ENCODE measurements at regions not wholly inside any gene's neighbourhood (a gene's known extent, or its start where the extent isn't known, plus 50 kb on each side); places are given as distances from the start of the nearest gene placed in this dataset.
"Not testable (repeated sequence)": the region's sequence is repeated elsewhere in the genome, so short reads cannot be mapped to it uniquely, and the experiment has no call there.

DNA sequence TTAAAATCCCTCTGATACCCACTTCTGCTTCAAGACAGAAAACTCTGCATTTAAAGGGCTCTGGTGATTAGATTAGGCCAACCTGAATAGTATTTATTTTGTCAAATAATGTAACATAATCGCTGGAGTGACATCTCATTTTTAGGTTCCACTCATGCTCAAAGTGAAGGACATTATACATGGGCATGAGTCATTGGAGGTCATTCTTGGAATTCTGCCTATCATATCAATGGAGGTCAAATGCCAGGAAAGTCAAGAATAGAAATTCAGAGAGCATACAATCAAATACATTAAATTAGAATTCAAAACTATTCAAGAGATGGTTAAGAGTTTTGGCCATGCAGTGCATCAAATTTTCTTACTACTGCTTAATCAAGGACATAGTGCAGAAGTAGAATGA lies 50.8 kb upstream of the PRSS1 start:
- no peak for DNase-seq (ENCODE audit: low read depth, low spot score)

DNA sequence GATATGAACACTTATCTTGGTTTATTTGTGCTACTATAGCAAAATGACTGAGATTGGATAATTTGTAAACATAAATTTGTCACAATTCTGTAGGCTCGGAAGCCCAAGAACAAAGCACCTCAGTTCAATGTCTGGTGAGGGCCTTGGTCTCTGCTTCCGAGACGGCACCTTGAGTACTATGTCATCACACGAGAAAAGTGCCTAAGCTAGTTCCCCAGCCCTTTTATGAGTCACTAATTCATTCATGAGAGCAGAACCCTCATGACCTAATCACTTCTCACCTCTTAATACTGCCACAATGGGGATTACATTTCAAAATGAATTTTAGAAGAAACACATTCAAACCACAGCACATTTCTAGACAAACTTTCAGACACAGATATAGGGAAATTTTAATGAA lies 52.0 kb upstream of the PRSS1 start:
- no peak for DNase-seq (ENCODE audit: low read depth, low spot score)

DNA sequence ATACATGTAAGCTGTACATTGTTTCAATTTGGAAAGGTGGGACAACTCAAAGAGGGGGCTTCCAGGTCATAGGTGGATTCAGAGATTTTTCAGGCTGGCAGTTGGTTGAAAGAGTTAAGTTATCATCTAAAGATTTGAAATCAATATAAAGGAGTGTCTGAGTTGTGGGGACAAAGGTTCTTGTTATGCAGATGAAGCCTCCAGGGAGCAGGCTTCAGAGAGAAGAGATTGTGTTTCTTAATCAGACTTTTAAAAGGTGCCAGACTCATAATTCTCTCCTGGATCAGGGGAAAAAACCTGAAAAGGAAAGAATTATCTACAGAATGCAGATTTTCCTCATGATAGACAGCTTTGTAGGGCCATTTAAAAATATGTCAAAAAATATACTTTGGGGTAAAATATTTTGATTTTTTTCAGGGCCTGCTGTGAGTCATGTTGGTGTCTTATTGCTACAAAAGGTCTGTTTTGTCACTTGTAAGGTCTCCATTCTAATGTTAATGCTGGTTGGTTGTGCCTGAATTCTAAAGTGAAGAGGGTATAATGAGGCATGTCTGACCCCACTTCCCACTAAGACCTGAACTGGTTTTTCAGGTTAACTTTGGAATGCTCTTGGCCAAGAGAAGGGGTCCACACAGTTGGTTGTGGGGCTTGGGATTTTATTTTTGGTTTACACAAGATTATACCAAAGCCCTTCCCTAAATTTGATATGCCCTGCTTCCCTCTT lies 52.7 kb upstream of the PRSS1 start:
- DNase-seq (ENCODE audit: low read depth, low spot score), result no peak

DNA sequence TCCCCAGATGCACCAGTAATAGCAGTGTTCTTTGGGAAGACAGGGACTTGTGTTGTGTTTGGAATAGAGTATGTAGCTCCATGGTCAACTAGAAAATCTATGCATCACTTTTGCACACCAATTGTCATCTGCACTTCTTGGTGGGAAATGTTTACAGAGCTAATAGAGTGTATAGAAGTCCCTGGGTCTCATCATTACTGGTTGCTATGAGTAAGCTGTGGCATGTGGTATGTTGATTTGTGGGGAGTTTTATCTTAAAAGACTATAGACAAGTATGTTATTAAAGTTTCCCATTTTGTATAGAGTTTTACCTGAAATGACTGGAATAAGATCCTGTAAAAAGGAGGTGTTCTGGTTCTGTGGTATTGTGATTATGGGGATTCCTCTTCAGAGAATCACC lies 55.4 kb upstream of the PRSS1 start:
- DNase-seq (ENCODE audit: low read depth, low spot score), result no peak

DNA sequence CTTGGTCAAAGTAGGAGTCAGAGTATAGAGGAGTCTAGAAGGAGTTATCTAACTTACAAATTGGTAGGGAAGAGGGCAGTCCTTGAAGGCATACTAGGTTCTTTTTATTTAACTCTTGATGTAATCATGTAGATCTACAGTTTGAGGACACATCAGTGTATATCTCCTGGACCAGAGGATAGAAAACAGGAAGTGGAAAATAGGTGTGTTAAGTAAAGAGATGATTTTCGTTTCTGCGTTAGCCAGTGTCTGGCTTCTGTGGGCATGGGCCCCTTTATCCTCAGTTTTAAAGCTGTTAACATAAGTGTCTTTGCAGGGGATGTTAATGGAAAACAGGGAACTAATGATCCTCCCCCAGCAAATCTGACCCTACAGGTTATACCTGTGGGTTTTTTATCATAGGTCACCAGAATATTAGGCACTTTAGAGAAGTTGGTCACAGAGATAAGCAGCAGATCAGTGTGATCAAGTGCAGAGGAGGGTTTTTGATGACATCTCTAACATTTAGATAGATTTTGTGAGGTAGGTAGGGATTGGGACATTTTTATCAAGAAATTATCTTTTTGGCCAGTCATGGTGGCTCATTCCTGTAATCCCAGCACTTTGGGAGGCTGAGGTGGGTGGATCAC lies 58.6 kb upstream of the PRSS1 start:
- no peak for DNase-seq (ENCODE audit: low read depth, low spot score)

DNA sequence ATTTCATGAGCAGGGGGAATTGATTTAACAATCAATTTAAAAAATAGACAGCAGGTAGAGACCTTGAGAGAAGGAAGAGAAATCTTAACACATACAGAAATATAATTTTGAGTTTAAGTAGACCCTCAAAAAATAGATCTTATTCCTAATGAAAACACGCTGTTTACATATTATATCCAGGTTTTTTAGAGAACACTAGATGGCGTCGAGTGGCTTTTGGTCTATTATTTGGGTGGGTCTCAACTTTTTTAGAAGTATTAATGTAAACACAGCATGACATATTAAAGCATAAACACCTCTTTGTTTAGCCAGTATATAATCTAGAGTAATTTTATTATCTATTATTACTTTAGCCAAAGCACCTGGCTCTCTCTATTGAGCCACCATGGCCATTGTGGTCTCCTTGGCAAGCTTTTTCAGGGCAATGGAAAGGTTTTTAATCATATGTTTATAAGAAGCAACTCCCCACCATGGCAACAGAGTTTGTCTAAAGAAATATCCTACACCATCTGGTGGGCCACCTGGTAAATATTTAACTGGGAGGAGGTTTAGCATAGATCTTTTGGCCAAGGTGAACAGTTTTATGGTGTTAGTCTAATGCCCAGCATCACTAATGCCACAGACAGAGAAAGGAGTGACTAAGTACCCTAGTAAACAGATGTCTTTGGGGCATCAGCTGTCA lies 59.7 kb upstream of the PRSS1 start:
- no peak for DNase-seq (ENCODE audit: low read depth, low spot score)

DNA sequence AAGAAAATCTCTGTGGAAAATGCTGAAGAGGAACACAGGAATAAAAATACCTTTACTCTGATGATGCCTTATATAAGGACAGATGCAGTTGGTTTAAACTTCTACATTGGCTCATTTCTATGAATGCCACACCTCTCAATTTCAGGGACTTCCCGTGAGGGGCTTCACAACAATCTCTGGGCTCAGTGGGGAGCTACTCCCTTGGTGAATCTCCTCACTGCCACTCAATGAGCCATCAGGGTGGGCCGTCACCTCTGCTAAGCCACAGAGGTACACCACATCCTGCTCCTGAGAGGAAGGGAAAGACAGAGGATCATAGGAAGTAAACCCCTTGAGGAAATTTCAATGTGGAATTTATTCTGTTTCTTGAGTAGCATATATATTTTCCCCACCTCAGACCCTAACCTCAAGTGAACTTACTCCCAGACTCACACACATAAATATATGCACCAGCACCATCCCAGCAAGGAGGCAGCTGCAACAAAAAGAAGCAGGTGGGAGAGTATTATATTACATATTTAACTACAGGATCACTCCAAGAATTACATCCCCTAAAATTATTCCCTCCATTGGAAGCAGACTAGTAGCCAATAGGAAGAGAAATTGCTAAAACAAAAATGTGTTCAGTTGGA lies 63.3 kb upstream of the PRSS1 start:
- no peak for DNase-seq (ENCODE audit: low read depth, low spot score)

DNA sequence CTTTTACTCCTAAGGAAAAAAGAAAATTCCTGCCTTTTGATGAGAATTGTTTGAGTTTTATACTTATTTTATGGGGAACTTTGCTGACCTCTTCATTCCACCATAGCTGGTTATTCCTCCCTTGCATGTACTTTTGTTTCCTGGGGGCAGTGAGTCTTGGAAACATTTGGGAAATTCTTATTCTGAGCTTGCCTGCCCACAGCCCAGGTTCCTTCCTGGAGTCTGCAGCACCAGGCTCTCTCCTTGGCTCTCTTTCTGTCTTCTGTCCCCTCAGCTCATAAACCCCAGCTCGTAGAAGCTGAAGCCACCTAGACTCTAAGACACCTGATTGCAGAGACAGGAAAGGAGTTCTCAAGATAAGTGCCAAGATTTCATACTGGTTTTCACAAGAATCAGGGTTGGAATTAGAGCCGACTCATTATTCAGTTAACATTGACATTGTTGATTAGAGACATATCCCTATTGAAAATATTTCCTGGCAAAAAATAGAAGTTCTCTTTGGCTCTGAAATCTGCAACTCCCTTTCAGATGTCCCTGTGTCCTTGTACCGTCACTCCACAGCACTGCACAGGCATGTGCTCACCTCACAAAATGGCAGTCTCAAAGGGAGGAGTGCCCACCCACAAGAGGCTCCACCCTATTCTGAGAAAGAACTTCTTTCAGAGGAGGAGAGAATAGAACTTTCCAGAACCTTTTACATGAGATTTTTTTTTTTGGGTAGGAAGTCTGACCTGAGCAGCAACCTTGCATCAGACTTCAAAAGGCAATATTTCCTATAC lies 67.8 kb upstream of the PRSS1 start:
- DNase-seq (ENCODE audit: low read depth, low spot score), result no peak

DNA sequence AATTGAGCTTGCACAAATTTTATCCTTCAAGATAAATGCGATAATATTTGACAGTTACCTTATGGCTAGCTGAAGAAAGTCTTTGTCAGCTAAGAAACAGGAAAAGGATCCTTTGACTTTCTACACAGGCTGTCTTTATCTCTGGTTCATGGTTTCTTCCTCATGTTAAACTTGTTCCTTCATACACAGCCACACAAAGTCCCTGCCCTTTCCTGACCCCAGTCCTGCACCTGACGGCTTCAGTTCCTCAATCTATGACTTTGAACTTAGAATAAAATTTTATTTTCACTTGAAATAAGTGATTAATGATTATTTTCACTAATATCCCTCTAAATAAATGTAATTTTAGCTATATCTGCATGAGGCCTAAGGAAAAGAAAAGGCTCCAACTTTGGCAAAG lies 77.8 kb upstream of the PRSS1 start:
- DNase-seq (ENCODE audit: low read depth, low spot score), result no peak

DNA sequence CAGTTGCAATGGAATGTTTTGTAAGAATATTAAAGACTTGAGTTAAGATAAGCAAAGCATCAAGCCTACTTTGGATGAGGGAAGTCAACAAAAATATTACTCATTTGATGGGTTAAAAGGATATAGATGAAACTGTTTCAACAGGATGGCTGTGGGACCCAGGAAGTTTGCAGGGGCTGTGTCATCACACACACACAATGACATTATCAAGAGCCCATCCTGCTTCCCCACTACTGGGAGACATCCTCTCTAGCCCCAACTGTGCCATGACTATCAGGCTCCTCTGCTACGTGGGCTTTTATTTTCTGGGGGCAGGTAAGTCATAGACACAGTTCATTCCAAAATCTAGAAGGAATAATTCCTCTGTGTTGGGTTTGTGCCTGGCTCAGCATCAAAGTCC lies 78.8 kb upstream of the PRSS1 start:
- no peak for DNase-seq (ENCODE audit: low read depth, low spot score)

DNA sequence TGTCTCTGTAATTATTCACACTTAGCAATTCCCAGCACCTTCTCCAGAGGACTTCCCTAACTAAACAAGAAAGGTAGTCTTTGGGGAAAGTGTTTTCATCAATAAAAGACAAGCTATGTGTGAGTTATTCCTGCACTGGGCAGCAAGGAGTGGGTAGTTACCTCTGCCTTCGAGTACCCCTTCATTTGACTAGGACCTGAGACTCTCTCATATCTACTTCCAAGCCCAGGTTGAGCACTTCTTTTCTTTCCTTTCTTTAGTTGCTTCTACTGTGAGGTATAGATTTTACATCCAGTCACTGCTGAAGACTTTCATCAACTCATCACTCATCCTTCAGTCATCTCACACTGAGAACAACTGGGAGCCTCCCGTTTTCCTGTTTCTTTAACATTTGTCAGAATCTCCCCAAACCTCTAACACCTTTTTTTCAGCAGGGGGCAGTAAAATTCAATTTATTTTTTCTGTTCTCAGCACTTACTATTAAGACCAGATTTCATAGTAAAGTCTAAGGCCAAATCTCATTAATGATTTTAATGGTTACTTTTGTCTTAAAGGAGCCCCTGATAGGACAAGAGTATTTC lies 80.1 kb upstream of the PRSS1 start:
- DNase-seq (ENCODE audit: low read depth, low spot score), result no peak

DNA sequence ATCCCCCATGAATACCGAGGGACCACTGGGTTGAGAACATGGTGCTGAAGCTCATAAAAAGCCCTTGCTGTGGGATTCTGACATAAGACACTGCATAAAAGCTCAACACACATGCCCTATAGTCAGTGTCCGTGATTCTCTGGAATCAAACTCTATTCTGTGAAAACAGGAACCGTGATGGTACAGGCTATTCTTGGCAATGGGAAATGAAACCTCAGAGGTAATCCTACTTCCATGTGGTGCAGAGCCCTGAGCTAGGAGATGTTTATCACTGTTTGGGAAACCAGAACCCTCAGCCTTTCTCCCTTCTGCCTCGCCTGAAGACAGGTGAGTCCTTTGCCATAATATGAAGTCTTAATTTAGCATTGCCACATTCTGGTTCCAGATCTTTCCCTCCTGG lies 80.8 kb upstream of the PRSS1 start:
- DNase-seq (ENCODE audit: low read depth, low spot score), result no peak

DNA sequence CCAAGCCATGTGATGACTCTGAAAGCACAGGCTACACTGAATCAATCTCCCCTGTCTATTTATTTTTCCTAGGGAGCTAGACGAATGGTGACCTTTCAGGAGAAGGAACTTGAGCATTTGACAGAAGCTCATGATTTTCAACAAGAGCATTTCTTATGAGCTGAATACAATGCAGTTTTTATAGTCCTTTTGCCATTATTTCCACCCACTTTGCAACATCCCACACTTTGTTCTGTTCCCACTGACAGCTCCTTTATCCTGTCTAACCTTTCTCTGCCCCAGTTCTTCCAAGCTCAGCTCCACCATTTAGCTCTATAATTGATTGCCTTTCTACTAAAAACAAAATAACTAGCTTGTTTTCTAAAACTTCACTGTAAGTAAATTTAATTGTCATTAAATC lies 91.9 kb upstream of the PRSS1 start:
- DNase-seq (ENCODE audit: low read depth, low spot score), result no peak

DNA sequence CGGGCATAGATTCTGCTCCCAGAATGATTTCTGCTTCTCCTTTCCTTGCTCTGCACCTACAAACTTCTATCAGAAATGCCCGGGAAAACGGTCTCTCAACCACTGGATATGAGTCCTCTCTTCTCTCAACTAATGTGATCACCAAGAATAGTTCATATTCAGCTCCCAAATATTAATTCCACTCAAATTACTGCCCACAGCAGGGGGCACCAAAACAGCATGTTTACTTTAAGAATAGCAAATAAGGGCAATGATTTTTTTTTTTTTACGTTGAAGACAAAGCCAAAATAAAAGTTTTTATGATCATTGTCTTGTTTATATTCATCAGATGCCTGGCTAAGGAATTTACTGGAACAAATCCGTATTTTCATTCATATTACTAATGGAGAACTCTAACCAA lies 94.9 kb upstream of the PRSS1 start:
- DNase-seq (ENCODE audit: low read depth, low spot score), result no peak

DNA sequence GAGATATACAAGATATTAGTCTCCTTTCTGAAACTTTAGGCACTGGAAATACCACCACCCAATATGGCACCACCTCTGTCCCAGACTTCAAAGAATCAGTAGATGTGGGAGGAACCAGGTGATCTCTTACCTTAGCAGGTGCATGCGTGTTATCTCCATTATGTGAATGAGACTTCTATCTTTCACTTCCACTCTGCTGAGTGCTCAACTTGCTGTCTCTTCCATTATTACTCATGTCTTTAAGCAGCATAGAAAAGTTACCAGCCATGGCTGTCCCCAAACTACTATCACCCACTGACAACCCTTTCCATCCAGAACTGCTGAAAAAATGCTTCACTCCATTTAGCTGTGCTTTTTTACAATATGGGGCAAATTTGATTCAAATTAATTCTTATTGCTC lies 101.5 kb upstream of the PRSS1 start:
- no peak for DNase-seq (ENCODE audit: low read depth, low spot score)

DNA sequence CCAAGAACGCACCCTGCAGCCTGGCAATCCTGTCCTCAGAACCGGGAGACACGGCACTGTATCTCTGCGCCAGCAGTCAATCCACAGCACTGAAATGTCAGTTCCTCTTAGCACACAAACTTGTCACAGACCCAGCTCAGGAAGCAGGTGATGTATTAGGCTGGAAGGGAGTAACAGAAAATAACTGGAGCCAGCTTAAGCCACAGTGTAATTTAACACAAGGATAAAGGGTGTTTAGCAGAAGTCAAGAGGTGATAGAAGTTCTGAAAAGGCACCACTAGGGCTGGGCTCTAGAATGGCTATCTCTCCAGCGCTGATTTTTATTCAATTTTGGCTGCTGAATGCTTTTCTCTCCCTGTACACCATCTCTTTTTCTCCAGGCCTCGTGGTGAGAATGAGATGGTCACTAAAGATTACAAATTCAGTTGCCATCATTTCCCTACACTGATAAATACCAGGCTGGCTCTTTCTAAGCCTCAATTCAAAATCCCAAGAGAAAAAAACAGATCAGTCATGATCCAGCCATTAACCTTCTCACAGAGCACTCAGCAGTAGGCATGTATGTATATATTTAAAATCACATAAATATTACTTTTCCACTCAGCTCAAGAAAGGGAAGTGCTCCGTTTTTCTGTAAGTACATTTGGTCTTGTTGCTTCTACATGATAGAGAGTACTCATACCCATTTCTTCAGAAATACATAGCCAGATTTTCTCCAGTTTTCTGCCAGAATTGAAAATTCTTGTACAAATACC lies 102.7 kb upstream of the PRSS1 start:
- no peak for DNase-seq (ENCODE audit: low read depth, low spot score)

DNA sequence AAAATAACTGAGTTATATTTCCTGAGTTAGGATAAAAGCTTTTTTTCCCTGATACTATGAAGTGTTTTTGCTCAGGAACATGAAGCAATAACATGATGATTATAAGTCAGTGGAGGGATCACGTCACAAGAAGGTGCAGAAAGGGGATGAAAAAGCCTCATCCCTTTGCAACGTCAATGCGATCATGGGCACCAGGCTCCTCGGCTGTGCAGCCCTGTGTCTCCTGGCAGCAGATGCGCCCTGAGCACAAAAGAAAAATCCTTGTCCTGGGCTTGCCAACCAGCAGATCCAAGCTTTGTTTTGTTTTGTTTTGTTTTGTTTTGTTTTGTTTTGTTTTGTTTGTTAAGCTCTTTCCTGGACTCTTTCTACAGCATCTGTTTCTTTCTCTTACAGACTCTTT lies 103.5 kb upstream of the PRSS1 start:
- no peak for DNase-seq (ENCODE audit: low read depth, low spot score)

DNA sequence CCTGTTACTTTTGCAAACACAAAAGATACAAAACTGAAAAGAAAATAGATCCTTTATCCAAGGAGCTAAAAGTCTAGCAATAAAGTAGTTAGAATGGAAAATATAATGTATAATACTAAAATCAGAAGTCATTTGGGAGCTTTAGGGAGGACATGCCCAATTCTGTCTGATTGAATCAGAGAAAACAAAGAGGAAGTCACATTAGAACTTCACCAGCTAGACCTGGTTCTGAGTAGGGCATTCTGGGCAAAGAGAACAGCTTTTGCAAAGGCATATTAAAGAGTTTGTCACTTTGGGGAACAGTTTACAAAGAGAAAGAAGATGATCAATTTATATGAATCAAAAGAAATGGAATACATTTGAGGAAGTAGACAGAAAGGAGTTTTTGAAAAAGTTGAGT lies 107.0 kb upstream of the PRSS1 start:
- DNase-seq (ENCODE audit: low read depth, low spot score), result no peak

DNA sequence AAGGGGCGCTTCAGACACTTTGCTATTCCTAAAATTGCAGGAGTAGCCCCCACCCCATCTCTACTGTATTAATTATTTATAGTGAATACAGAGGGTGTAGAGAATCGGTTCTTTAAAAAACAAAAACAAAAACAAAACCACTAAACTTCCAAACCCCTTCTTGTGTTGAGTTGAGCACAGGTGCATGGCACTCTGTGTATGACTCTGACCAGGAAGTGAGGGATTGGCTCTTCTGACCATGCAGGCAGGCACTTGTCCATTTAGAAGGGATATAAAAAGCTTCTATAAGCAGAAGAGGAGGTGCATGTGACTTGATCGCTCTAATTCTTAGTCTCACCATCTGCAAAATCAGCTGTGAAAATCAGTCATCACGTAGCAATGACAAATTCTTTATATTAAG lies 108.0 kb upstream of the PRSS1 start:
- not testable (repeated sequence) for DNase-seq (ENCODE audit: low read depth, low spot score)

DNA sequence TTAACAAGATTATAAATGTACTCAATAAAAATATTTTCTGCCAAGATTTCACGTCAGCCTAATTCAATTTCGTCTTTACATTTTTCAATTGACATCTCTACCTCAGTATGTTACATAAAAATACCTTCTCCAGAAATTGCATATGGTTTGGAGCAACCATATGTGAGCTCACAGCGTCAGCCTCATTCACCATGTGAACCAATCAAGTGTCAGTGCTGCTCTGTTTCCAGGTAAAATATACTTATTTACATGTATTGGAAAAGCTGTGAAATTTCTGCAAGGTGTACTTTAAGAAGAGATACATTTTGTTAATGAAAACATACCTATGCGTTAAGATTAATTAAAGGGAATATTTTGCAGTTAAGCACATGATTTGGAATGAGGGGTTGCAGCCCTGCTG lies 110.7 kb upstream of the PRSS1 start:
- no peak for DNase-seq (ENCODE audit: low read depth, low spot score)

DNA sequence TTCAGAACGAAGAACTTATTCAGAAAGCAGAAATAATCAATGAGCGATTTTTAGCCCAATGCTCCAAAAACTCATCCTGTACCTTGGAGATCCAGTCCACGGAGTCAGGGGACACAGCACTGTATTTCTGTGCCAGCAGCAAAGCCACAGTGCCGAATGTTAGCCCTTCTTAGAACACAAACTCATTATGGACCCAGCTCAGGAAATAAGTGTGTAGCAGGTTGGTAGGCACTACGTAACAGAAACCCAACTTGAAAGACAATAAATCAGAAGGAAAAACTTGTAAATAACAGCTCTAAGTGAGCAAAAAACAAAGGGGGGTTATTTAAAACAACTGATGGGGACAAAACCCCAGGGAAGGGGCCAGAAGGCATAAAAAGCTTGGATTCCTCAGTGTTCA lies 112.0 kb upstream of the PRSS1 start:
- DNase-seq (ENCODE audit: low read depth, low spot score), result no peak

All from activated naive CD8-positive, alpha-beta T cell treated with anti-CD3 and anti-CD28 coated beads, Interleukin-2, amount 50 U/mL, for 16 hours (primary cell).